ENCODE measurements at regions not wholly inside any gene's neighbourhood (a gene's known extent, or its start where the extent isn't known, plus 50 kb on each side); places are given as distances from the start of the nearest gene placed in this dataset.
"Not testable (repeated sequence)": the region's sequence is repeated elsewhere in the genome, so short reads cannot be mapped to it uniquely, and the experiment has no call there.

DNA sequence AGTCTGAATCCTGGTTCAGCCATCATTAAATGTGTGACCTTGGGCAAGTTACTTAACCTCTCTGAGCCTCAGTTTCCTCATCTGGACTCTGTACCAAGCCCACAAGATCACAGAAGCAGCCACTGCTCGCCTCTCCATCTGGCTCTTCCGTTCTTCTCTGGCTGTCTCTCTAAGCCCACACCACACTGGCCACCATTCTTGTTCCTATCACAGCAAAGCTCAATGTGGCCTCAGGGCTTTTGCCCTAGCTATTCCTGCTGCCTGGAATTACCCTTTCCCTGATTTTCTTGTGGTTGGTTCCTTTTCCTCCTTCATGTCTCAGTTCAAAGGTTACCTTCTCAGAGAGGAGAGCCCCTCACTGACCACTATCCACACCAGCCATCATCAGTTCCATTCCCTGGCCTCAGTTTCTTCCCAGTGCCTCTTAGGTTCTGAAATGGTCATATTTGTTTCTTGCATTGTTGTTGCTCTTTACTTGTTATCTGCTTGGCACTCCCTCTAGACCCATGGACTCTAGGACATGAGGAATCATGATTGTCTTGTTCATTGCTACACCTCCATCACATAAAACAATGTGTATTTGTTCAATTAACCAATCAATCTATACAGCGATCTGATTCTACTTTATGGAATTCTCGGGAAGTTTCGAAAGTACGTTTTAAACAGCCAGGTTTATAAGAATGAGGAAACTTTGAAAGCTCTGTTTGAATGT is 56.5 kb upstream of the PTPN1 start:
- Histone ChIP-seq H2AFZ (ENCODE audit: low read length) (no peak overlapping the region), H3K9me3 (replicated peaks; ENCODE audit: insufficient read depth, low read length) (no peaks in the 10 kb centered on the region), H3K9me2 (replicated peaks; ENCODE audit: insufficient read depth, low read length) (no peaks in the 10 kb centered on the region), H3K79me2 (ENCODE audit: low read length) (no peaks in the 10 kb centered on the region), H4K20me1 (ENCODE audit: insufficient read depth, low read length) (no peaks in the 10 kb centered on the region), H3K4me2 (ENCODE audit: low read depth, low read length) (no peak overlapping the region), H3K27me3 (replicated peaks; ENCODE audit: insufficient read depth, low read length) (peaks cover 27% of the 10 kb centered on the region), H3K4me3 (ENCODE audit: low read length) (no peak overlapping the region), H3F3A (ENCODE audit: insufficient read depth, low read length) (no peaks in the 10 kb centered on the region), H3K4me1 (ENCODE audit: low read length) (peaks cover 17% of the 10 kb centered on the region), H3K27ac (ENCODE audit: low read length) (no peak overlapping the region), H3K9ac (ENCODE audit: low read length) (no peak overlapping the region), H3K36me3 (replicated peaks; ENCODE audit: insufficient read depth, low read length) (no peaks in the 10 kb centered on the region)
- TF ChIP-seq CTCF (IDR thresholded peaks at IDR 0.05; ENCODE audit: low read length) (no peak), EZH2phosphoT487 (IDR thresholded peaks at IDR 0.05; ENCODE audit: low read length) (no peak), EZH2 (optimal IDR thresholded peaks at IDR 0.05; ENCODE audit: low read depth, low read length) (no peak)
- no peak for DNase-seq

DNA sequence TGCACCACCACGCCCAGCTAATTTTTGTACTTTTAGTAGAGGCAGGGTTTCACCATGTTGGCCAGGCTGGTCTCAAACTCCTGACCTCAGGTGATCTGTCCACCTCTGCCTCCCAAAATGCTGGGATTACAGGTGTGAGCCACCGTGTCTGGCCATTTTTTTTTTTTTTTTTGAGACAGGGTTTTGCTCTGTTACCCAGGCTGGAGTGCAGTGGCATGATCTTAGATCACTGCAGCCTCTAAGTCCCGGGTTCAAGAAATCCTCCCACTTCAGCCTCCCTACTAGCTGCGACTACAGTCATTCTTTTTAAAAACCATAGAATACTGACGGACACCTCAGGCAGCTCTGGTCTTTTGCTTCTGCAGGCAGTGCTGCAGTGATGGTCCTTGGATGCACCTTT is 54.9 kb upstream of the PTPN1 start:
- H3K36me3 ChIP-seq (replicated peaks; ENCODE audit: insufficient read depth, low read length); H3K9ac ChIP-seq (ENCODE audit: low read length); H3K79me2 ChIP-seq (ENCODE audit: low read length); H3K4me3 ChIP-seq (ENCODE audit: low read length); H3K9me2 ChIP-seq (replicated peaks; ENCODE audit: insufficient read depth, low read length); H3K4me2 ChIP-seq (ENCODE audit: low read depth, low read length); H3K27ac ChIP-seq (ENCODE audit: low read length); H3F3A ChIP-seq (ENCODE audit: insufficient read depth, low read length); DNase-seq; H3K9me3 ChIP-seq (replicated peaks; ENCODE audit: insufficient read depth, low read length); H2AFZ ChIP-seq (ENCODE audit: low read length); H4K20me1 ChIP-seq (ENCODE audit: insufficient read depth, low read length): not testable (repeated sequence)
- peaks cover 10% of the 10 kb centered on the region for H3K4me1 ChIP-seq (ENCODE audit: low read length)
- peaks cover 23% of the 10 kb centered on the region for H3K27me3 ChIP-seq (replicated peaks; ENCODE audit: insufficient read depth, low read length)

DNA sequence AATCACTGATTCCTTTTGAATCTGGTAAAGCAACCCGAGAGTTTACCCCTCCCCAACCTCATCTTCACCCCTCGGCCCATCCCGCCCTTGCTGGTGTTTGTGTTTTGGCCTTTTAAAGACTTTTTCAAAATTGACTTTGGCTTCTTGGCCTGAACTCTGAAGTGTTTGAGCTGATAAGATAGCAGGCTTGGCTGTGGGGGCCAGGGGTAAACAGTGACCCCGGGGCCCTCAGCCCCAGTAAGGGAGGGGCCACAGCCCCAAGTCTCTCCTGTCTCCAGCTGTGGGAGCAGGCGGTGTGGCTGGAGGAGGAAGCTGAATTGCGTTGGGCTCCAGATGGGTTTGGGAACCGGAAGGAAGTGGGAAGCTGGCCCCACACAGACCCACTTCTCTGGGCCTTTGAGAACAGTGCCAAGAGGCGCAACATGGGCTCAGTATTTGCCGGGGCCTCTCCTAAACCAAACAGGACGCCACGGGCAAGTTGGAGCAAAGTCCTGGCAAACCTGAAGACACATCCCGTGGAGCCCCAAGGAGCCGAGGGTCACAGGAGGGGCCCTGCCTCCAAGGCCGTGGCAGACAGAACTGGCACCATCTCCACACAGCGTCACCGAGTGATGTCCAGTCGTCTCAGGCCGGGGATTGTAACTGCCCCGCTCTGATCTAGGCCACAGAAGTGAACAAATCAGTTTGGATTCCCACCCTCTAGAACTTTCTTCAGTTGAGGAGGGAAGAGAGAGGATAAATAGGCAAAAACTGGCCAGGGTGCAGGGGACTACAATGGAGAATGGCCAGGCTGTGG is 54.3 kb upstream of the PTPN1 start:
- peaks cover 5% of the 10 kb centered on the region; the same call in 1 of the 2 replicates for H3K4me1 ChIP-seq (ENCODE audit: low read length)
- H3K79me2 ChIP-seq (ENCODE audit: low read length): no peaks in the 10 kb centered on the region
- H3K4me3 ChIP-seq (ENCODE audit: low read length): no peak overlapping the region
- peaks cover 23% of the 10 kb centered on the region for H3K27me3 ChIP-seq (replicated peaks; ENCODE audit: insufficient read depth, low read length)
- DNase-seq: no peak
- no peaks in the 10 kb centered on the region for H4K20me1 ChIP-seq (ENCODE audit: insufficient read depth, low read length)
- no peak overlapping the region for H3K27ac ChIP-seq (ENCODE audit: low read length)
- no peaks in the 10 kb centered on the region for H3K9me3 ChIP-seq (replicated peaks; ENCODE audit: insufficient read depth, low read length)
- no peaks in the 10 kb centered on the region for H3F3A ChIP-seq (ENCODE audit: insufficient read depth, low read length)
- no peaks in the 10 kb centered on the region for H3K36me3 ChIP-seq (replicated peaks; ENCODE audit: insufficient read depth, low read length)
- H3K9me2 ChIP-seq (replicated peaks; ENCODE audit: insufficient read depth, low read length): no peaks in the 10 kb centered on the region
- no peak overlapping the region for H2AFZ ChIP-seq (ENCODE audit: low read length)
- no peak overlapping the region for H3K9ac ChIP-seq (ENCODE audit: low read length)
- TF ChIP-seq EZH2phosphoT487 (IDR thresholded peaks at IDR 0.05; ENCODE audit: low read length) (no peak), EZH2 (optimal IDR thresholded peaks at IDR 0.05; ENCODE audit: low read depth, low read length) (no peak), CTCF (IDR thresholded peaks at IDR 0.05; ENCODE audit: low read length) (no peak)
- no peak overlapping the region for H3K4me2 ChIP-seq (ENCODE audit: low read depth, low read length)
